GM21723 (cell line): ENCODE measurements at regions not wholly inside any gene's neighbourhood (a gene's known extent, or its start where the extent isn't known, plus 50 kb on each side); places are given as distances from the start of the nearest gene placed in this dataset.

Experiments
- ATAC-seq: cut with Tn5 transposase; IDR thresholded peaks from one replicate; pipeline ENCODE4 v1.9.1; 2021; ENCODE audit warnings: mild to moderate bottlenecking, moderate library complexity; ENCODE audit not compliant: unreplicated experiment

DNA sequence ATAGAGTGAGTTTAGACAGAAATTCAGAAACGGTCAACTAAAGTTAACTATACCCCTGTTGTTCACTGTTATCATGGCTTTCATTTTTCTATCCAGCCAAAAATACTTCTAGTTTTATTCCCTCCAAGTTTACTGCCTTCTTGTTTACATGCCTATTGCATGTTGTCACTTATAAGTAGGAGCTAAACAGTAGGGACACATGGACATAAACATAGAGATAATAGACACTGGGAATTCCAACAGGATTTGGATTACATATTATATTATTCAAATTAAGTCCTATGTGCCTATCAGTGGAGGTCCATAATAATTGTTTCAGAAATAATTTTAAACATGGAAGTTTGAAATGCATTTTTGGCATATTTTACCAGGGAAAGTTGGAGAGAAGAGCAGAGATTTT, 269.1 kb upstream of the ZNF717 start:
- ATAC-seq: no peak

DNA sequence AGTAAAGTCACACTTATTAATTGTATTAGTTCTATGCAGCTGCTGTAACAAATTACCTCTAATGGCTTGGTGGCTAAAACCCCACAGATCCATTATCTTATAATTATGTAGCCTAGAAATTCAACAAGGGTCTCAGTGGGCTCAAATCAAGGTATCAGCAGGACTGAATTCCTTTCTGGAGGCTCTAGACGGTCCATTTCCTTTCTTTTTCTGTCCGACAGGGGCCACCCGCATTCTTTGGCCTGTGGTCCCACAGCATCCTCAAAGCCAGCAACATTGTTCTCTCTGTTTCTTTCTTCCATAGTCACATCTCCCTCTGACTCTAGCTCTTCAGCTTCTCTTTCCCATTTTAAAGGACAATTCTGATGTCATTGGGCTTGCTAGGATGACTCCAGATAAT, 276.3 kb upstream of the ZNF717 start:
- no peak for ATAC-seq

DNA sequence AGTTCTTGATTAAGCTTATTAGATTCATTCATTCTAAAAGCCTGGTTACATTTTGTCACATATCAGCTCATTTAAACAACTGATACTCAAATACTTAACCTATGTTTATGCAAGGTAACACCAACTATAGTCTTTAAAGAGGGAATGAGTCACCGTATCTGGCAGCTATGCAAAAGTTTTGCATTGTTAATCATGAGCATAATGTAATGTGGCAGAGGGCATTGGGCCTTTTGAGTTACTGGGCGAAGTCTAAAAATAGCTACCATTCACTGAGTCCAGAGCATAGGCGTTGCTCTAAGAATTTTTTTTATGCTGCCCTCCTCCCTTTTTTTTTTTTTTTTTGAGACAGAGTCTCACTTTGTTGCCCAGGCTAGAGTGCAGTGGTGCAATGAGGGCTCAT, 277.7 kb upstream of the ZNF717 start:
- no peak for ATAC-seq

DNA sequence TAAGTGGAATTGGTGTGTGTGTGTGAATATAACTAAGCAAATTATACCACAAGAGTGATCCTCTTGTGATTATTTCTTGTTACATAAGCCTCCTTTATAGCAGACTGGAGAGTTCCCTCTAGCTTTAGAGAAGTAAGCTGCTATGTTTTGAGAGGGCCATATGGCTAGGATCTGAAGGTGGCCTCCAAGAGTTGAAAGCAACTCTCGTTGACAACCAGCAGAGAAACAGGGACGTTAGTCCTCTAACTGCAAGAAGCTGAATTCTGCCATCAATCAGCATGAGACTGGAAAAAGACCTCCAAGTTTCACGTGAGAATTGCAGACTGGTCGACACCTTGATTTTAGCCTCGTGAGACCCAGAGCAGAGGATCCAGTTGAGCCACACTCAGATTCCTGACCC, 278.5 kb upstream of the ZNF717 start:
- ATAC-seq: no peak

DNA sequence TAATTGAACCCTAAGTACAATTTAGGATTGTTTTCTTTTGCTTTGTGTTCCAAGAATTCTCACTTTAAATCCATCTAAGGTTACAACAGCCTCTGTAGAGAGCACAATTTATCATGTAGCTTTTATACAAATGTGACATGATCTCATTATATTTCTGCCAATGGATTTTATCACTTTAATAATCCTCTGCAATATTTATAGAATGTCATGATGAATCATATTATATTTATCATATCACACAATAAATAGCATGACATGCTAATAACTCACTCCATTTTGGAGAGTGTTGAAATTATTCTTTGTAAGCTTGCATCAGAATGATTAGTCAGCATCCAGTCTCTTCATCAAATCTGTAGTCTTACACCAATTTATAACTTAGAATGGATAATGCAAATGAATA, 280.6 kb upstream of the ZNF717 start:
- ATAC-seq: no peak

DNA sequence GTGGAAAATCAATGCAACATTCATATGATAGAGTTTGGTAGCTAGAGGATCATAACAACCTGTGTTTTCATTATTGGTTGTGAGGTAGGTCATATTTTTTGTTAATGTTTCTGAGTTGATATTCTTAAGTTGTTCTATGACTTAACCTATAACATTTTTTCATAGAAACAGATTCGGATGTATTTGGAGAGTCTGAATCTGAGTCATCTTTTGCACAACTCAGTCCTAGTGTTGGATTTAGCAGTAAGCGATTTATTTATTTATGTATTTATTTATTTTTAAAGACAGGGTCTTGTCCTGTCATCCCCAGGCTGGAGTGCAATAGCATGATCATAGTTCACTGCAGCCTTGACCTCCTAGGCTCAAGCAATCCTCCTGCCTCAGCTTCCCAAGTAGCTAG, 292.8 kb upstream of the ZNF717 start:
- ATAC-seq: no peak

DNA sequence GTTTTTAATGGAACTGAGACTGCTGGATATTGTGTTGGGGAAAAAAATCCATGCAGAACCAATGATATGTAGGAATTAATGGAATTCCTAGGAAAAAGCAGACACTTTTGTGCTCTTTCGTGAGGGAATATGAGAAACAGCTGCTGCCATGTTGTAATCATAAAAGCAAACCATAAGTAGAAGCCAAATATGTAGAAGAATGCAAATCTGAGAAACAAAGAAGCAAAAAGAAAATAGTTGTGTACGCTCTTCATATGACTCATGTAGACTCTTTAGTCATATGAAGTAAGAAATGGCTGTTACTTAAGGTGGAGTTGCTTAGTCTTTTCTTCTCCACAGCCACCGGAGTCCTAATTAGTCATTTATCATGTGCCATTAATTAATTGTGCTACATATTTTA, 298.6 kb upstream of the ZNF717 start:
- ATAC-seq: no peak

DNA sequence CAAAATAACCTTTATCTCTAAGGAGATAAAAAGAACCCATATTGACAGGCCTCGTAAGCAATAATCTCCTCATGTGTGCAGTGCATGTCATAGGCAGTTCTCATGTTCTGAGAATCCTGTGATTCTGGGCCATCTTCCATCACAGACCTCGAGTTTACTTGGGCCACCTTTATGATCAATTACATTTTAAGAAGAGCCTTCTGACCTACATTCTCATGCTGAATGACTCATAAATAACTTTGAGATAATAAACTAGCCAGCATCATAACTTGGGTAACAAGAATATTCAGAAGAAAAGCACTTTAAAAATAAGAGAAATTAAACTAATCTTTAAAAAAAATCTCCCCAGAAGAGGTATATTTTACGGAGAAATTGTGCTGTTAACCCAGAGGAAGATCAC, 310.7 kb upstream of the ZNF717 start:
- no peak for ATAC-seq

DNA sequence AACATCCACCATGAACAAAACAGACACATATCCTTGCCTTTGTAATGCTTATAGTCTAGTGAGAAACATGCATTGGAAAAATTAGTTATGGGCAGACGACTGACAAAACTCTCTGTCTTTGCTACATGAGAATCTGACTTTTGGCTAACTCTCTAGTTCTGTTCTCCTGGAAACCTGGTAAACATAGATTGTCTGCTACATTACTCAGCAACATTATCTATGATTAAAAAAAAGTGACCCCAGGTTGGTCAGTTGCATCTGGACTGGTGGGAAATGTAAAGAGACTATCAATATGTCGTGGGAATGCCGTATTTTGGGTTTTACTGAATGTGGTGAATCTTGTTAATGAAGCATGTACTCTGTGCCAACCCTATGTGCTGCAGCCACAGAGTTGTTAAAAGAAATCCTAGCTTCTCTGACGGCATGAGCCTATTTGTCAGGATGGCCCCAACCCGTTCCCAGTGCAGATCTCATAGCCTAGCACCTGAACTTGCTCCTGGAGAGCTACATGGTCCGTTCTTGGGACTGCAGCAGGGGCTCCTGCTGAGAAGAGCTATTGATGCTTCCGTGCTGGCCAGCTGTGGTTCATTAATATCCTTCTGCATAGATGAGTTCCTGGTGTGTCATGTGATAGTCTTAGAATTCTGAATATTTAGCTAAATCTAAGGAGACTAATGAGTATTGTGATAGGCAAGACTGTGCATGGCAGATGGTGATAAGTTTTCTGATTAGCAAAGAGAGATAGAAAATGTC, 311.7 kb upstream of the ZNF717 start:
- no peak for ATAC-seq

DNA sequence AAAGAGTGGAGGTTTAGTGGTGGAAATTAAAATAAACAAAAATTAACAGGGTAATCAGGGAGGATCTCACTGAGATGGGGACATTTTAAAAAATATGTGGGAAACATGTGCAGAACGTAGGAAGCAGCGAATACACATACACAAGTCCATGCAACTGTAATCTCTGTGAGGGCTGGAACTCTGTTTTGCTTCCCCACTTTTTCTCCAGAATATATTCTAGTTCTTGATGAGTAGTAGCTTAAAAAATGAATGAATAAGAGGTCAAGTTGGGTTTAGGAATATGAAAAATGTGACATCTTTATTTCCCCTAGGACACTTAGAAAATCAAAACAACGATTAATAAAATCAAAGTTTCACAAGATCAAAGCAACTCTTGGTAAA, 312.2 kb upstream of the ZNF717 start:
- no peak for ATAC-seq

DNA sequence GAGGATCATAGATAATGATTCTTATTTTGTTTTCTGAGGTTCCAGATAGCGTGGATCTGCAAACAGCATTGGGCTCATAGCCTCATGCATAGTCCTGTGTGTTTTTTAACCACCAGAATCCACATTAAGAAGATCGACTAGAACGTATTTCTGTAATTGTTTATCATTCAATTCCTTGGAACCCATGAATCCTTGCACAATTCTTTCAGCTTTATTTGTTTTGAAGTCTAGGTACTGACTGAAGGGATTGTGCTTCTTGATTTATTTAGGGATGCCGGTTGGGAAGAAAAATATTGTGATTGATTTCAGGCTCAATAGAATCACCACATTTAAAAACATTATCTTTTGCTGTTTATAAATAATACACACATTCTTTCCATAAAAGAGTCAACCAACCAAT, 314.6 kb upstream of the ZNF717 start:
- no peak for ATAC-seq

DNA sequence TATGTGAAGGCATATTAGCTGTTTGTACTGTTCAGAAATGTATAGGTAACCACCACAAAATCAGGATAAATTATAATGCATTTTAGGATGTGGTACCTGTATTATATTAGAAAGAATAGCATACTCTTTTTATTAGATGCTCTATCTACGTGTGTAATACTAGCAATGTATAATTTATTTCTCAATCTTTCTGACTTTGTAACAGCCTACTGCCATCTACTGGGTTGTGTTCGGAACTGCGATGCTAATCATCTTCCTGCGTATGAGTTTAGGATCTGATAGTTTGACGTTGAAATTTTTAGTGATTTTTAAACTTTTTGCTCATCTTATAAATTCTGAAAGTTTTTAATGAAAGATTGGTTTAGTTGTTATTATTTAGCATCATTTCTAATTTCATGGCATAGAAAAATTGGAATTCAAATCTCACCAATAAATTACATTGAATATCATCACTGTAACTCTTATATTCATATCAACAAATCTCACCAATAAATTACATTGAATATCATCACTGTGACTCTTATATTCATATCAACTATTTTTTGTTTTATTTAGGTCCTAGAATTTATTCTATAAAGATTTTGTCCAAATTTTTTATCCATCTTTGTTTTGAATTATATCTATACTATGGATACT, 322.7 kb upstream of the ZNF717 start:
- peak; percentile 52 for ATAC-seq

DNA sequence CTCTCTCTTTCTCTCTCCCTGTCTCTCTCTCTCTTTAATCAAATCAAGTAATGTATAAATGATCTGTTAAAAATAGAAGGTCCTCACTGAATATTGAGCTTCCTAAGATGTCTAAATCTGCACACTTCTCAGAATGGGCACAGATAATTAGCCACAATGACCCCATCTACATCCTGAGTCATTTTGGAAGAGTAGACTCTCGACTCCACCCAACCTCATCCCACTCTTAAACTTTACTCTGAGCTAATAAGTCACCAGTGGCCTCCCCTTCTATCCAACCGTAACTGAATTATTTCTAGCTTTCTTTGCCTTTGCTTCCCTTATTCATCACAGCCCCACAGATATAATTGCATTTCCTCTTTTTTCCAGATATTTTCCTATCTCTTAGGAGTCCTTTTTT, 326.5 kb upstream of the ZNF717 start:
- no peak for ATAC-seq

DNA sequence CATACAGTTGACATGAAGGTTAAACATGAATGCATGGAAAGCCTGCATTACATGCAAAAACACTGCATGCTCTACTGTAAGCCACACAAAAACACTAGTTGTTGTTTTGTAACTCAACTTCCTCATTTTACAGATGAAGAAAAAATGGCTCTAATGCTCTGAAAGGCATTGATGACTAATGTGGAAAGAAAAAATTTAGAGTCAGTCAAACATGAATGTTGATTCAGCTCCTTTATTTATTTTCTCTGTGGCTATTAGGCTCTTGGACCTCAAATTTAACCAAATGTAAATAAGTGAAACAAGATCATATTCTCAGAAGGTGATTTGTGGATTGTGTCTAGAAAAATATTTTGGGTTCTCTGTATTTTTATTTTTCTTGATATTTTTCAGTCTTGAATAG, 336.7 kb upstream of the ZNF717 start:
- no peak for ATAC-seq

DNA sequence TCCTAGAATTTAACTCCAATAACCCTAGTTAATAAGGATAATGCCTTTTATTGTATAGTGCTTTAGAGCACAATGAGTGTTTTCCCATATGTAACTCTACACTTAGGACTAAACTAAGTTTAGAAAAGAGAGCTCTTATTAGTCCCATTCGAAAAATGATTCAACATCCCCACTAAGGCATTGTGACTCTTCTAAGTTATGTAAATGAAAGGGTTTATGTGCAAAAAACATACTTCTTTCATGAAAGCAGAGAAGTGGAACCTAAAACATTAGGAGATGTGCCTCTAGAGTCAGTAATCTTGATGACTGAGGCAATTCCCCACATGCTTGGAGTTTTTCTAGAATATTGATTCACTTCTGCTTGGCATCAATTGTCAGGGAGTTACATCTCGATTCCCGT, 344.1 kb upstream of the ZNF717 start:
- no peak for ATAC-seq

DNA sequence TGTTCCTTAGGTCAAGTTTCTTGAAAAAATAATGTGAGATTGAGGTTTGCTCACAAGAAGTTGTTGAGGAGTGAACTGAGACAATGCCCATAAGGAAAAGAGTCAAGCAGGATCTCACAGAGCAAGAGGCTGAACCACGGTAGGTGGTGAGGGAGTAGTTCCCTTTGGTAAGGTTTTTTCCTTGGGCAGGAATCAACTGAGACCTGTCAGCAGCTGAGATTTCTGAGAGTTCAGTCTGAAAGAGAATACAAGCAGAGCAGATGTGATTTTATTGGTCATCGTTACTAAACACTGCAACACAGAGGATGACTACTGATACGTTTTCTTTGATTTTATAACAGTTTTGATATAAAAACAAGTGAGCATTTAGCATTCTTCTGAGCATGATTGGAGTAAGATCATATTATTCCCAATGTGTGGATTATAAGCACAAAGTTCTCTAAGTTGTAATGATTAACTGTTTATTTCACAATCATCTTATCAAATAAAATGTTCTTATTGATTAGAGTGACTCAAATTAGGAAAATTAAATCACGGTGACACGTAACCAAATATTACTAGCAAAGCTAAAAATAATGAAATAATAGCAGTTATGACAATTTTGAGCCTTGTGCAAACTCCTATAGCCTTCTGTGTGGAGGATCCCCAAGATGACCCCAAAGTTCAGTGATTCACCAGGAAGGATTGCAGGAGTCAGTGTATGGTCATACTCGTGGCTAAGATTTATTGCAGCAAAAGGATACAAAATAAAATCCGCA, 346.2 kb upstream of the ZNF717 start:
- no peak for ATAC-seq

DNA sequence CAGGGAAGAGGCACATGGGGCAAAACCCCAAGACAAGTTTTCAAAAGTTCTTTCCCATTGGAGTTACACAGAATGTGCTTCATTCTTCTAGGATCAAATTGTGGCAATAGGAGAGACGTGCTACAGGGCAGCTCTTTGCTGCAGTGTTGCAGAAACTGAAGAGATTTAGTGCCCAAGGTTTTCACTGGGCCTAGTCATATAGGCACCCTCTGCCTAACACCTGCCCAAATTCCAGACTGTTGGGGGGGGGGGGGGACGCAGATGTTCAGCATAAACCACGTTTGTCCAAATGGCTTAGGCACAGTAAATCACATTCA, 346.8 kb upstream of the ZNF717 start:
- no peak for ATAC-seq

DNA sequence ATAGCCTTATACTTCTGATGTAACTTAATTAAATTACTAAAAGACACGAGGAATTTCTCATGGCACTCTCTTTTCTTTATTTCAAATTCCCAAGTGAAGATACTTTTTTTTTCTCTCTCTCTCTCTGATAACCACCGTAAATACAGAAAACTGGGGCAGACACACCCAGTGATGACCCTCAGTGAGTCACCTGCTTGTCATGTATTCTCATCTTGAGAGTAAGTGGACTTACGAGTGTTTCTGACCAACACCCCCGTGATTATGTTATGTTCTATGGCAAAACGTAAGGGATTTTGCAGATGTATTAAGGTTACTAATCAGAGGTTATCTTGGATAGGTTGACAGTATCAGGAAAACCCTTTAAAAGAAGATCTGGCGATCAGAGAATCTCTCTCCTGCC, 348.8 kb upstream of the ZNF717 start:
- ATAC-seq: no peak

DNA sequence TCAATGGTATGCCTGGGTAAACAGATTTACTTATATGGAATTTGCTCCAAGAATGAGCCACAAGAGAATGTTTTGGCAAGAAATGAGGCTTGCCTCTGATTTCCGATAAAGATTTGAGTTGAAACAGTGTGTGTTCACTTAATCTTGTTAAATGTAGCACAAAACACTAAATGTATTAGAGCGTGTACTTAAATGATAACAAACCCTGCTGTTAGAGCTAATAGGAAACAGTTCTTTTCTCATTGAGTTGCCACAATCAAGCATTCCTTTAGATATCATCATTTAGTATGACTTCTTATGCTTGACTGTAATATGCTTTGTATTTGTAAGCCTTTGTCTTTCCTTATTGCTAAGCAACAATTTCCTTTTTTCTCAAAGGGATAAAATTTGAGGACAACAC, 353.6 kb upstream of the ZNF717 start:
- no peak for ATAC-seq

DNA sequence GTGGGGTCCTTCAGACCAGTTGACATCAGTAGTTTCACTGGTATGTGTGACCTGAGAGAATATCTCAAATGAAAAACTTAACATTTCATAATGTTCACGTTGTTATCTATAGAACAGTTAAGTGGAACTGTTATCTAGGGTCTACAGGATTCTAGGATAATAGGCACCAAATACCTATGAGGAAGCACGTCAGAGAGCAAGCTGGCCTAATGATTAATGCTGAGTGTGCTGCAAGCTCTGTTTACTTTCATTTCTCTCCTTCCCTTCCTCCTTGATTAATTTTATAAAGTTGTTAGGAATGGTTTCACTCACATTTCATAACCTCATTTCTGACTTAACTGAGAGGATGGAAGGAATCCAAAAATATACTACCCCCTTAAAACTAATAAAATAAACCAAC, 362.5 kb upstream of the ZNF717 start:
- ATAC-seq: no peak

DNA sequence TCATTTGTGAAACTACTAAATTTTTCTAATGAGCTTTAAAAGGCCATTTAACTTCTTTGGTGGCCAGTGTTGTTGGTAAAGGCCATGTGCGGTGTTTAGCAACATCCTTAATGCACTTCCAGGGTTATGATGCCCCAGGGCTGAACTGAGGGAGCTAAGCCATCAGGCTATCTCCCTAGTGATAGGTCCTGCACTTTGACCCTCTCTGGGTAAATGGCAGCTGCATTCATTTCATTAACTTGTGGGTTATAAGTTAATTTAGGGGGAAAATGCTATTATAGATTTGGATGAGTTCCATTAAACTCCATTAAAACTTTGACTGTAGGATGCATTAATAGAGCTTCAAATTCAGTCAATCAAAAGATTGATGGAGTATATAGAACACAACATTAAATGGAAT, 366.7 kb upstream of the ZNF717 start:
- no peak for ATAC-seq

DNA sequence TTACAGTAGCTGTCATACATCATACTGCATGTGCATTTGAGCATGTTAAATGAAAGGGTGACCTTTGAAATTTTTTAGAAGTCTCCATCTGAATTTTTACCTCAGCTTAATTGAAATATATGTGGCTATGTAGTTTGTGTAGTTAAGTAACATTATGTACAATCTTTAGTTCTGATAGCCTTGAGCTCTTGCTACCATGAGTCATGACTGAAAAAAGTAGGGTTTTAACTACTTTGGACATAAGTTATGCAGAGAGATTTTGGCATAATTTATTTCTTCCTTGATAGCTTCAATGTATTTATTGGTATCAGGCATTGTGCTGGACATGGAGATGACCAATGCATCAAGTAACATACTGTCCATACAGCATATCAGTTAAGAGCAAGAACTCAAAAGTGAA, 376.5 kb upstream of the ZNF717 start:
- no peak for ATAC-seq
